ENCODE measurements at regions not wholly inside any gene's neighbourhood (a gene's known extent, or its start where the extent isn't known, plus 50 kb on each side); places are given as distances from the start of the nearest gene placed in this dataset.
"Not testable (repeated sequence)": the region's sequence is repeated elsewhere in the genome, so short reads cannot be mapped to it uniquely, and the experiment has no call there.

DNA sequence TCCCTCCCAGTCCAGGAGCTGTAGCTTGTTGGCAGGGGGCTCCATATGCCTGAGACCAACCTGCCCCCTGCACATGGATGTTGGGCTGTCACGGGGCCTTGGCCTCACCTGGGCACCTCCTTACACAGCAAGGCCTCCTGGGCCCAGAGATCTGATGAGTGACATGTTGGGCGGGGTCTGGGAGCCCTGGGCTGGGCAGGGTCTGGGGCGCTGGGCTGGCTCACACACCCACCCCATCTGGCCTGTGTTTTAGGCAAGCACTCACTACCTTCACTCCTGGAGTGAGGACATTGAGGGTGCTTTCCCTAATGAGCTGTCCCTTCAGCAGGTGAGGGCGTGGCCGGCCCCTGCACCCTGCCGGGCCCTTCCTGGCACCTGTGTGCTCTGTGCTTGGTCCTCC is 200.8 kb downstream of the LIPI start:
- H3K4me3 ChIP-seq (ENCODE audit: low read length); DNase-seq (ENCODE audit: low read depth, low spot score): not testable (repeated sequence)

DNA sequence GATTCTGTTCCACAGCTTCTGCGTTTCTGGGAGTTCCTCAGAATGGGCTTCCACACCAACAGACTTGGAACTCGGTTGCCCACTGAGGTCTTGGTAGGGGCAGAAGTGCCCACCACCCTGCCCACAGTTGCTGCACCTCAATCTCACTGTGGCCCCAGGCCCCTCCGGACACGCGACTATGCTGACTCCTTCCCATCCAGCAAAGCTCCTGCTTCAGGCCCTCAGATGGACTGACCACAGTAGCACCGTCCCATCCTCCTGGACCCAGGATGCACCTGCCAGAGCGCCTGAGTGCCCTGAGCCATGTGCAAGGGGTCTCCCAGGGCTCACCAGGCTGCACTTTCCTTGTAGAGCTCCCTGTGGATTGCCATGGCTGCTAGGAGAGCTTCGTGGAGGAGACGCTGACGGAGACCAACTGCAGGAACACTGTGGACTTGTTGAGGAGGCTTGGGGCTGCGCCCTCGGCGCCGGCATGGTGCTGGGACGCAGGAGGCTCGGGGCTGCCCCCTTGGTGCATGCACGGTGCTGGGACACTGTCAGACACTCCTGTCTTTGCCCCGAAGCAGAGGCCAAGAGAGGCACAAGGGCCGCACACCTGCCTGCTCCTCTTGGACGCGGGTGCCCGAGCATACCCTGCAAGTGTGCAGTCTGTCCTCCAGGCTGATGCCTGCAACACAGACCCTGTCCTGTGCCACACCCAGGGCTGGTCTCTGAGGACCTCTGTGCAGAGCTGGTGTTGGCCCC is 201.3 kb downstream of the LIPI start:
- not testable (repeated sequence) for H3K4me3 ChIP-seq (ENCODE audit: low read length); DNase-seq (ENCODE audit: low read depth, low spot score)

DNA sequence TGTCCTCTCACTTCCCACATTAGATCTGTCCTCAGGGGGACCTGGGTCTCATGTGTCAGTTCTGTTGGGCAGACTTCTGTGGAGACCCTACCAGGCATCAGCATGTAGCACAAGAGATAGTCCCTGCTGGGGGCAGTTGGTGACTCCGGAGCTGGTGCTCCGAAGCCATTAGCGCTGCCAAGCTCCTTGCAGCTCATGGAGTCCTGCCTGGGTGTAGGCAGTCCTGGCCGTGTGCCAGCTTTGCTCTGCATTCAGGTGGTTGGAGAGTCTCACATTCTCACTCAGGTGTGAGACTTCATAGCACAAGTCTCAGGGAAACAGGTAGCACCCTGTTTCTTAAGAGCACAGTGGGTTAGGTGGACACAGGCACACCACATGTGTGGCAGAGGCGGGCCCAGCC is 202.3 kb downstream of the LIPI start:
- not testable (repeated sequence) for H3K4me3 ChIP-seq (ENCODE audit: low read length); DNase-seq (ENCODE audit: low read depth, low spot score)

DNA sequence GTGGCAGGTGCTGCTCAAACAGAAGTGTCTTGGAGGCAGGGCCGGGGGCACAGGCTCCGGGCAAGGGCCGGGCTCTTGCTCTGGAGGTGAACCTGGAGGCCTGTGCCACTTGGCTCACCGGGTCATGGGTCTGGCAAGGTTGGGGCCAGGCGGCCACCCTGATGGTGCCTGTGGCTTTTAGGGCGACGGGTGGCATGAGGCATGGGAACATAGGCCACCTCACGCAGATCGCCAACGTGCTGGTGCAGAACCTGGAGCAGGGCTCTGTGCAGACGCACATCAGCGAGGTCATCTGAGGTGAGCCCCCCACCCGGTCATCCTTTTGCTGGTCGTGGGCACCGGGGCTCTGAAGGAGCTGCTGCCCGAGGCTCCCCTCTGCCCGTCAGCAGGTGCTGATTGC is 202.7 kb downstream of the LIPI start:
- not testable (repeated sequence) for DNase-seq (ENCODE audit: low read depth, low spot score); H3K4me3 ChIP-seq (ENCODE audit: low read length)

DNA sequence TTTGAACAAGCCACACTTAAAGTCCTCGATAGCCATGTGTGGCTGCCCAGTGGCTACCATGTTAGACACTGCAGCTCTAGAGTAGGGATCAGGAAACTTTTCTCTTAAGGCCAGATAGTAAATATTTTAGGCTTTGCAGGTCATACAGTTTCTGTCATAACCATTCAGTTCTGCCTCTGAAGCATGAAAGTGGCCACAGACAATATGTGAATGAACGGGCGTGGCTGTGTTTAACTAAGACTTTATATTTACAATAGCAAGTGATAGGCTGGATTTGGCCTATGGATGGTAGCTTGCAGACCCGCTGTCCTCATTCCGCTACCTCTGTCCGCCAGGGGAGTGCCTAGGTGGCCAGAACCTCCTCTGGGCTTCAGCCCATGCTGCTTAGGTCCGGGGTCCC is 204.6 kb downstream of the LIPI start:
- DNase-seq (ENCODE audit: low read depth, low spot score); H3K4me3 ChIP-seq (ENCODE audit: low read length): not testable (repeated sequence)

DNA sequence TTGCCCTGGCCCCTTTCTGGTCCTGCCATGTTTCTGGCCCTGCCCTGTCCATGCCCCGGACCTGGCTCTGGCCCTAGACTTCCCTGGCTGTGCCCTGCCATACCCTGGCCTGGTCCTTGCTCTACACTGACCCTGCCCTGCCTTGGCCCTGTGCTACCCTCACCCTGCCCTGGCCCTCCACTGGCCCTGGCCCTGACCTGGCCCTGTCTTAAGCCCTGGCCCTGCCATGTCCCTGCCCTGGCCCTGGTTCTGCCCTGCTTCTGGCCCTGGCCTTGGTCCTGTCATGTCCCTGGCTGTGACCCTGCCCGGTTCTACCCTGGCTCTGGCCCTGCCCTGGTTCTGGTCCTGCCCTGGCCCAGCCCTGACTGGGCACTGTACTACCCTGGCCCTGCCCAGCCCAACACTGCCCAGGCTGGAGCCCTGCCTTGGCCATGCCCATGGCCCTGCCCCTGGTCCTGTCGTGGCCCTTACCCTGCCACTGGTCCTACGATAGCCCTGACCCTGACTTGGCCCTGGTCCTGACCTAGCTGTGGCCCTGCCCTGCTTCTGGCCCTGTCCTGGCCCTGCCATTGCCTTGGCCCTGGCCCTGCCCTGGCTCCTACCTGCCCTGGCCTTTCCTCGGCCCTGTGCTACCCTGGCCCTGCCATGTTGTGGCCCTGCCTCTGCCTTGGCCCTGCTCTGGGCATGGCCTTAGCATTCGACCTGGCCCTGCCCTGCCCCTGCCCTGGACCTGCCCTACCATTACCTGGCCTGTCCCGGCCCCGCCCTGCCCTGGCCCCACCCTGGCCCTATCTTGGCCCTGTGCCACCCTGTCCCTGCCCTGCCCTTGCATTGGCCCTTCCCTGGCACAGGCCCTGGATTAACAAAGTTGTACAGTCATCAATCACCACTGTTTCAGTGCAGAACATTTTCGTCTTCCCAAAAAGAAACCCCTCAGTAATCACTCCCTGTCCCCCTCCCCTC is 223.5 kb downstream of the LIPI start:
- H3K4me3 ChIP-seq (ENCODE audit: low read length); DNase-seq (ENCODE audit: low read depth, low spot score): not testable (repeated sequence)

DNA sequence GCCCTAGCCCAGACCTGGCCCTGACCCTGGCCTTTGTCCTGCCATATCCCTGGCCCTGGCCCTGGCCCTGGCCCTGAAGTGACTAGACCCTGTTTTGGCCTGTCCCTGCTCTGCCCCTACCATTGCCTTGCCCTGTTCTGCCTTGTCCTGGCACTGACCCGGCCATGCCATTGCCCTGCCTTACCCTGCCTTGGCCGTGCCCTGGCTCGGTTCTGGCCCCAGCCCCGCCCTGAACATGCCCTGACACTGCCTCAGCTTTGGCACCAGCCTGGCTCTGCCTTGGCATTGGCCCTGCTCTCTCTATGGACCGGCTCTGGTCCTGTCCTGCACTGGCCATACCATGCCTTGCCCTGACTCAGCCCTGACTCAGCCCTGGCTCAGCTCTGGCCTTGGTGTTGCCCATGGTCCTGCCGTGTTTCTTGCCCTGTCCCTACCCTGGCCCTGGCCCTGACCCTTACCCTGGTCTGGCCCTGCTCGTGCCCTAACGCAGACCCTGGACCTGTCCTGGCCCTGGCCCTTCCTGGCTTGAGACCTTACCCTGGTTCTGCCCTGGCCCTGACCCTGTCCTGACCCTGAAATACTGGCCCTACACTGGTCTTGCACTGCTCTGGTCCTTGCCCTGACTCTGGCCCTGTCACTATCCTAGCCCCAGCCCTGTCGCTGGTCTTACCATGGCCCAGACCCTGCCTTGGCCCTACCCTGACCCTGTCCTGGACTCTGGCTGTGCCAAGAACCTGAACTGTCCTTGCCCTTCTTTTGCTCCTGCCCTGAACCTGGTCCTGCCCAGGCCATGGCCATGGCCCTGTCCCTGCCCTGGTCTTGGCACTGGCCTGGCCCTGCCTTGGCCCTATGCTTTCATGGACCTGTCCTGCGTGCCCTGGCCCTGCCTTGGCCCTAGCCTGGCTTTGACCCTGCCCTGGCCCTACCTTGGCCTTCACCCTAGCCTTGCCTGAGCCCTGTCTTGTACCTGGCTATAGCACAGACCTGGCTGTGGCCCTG is 224.6 kb downstream of the LIPI start:
- H3K4me3 ChIP-seq (ENCODE audit: low read length); DNase-seq (ENCODE audit: low read depth, low spot score): not testable (repeated sequence)

DNA sequence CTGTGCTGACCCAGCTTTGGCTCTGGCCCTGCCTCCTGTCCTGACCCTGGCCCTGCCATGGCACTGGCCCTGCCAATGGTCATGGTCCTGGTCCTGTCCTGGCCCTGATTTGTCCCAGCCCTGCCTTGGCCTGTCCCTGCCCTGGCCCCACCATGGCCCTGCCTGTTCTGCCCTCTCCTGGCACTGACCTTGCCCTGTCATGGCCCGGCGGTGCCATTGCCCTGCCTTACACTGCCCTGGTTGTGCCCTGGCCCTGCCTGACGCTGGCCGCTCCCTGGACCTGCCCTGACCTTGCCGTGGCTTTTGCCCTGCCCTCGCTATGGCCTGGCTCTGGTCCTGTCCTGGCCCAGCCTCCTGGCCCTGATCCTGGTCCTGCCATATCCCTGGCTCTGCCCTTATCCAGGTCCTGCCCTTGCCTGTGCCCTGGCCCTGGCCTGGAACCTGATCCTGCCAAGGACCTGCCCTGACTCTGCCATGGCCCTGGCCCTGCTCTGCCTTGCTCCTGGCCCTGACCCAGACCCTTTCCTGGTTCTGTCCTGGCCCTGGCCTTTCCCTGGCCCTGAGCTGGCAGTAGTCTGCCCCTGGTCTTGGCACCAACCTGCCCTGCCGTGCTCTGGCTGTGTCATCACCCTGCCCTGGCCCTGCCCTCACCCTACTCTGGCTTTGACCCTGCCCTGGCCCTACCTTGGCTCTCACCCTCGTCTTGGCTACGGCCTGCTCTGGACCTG is 225.5 kb downstream of the LIPI start:
- DNase-seq (ENCODE audit: low read depth, low spot score); H3K4me3 ChIP-seq (ENCODE audit: low read length): not testable (repeated sequence)

DNA sequence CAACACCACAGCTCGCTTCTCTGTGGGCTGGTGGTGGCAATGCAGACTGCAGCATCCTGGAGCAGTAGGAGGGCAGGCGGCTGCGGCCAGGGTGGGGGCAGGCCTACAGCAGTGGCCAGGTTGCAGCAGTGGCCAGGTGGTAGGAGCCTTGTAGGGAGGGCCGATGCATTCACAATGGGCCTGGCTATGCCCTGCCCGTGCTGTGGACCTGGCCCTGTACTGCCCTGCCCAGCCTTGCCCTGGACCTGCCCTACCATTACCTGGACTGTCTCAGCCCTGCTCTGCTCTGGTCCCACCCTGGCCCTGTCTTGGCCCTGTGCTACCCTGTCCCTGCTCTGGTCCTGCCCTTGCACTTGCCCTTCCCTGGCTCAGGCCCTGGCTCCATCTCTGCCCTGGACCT is 226.0 kb downstream of the LIPI start:
- not testable (repeated sequence) for DNase-seq (ENCODE audit: low read depth, low spot score); H3K4me3 ChIP-seq (ENCODE audit: low read length)

DNA sequence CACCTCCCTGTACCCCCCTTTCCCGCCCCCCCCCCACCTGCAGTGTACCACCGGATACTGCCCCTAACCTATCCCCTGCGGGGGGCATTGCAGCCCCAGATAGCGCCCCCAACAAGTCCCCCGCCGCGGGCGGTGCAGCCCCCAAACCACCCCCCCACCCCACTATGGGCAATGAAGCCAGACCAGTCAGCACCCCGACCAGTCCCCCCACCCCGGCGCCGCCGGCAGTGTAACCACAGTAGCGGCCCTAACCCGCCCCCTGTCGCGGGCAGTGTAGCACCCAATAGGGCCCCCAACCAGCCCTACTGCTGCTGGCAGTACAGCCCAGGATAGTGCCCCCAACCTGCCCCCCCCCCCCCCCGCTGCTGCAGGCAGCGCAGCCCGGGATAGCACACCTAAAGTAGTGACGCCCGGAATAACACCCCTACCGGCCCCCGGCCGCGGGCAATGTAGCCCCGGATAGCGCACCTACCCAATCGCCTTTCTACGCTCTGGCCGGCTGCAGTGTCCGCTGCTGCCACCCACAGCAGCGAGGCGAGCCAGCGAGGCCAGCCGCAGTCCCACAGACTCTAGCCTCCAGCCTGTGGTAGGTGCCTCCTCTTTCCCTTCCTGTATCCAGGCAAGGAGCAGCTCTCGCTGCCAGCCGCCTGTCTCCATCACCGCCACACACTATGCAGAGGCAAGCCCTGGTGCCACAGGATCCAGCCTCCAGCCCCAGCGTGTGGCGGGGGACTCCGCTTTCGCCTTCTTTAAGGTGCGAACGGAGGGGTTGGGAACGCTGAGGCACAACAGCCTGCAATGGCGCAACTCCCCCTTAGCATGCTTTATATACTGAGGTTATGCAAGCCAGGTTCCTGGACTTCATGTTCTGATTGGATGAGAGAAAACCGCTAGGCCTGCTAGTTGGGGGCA is 229.3 kb downstream of the LIPI start:
- DNase-seq (ENCODE audit: low read depth, low spot score); H3K4me3 ChIP-seq (ENCODE audit: low read length): not testable (repeated sequence)

DNA sequence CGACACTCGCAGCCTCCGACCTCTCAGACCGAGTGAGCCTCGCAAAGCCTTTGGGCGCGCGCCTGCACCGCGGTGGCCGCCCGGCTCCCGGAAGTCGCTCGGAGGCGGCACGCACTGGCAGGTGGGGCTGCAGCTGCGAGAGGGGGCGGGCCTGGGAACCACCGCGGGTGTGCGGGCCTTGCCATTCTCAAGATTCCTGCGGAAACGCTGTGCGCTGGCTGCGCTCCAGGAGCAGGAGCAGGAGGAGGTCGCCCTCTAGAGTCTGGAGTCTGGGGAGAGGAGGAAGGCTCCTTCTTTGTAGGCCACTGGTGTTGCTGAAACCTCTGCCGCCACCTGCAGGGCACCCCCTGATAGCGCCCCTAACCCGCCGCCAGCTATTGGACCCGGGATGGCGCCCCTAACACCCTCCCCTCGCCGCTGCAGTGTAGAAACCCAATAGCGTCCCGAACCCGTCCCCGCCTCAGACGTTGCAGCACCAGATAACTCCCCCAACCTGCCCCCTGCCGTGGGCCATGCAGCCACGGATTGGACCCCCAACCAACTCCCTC is 230.6 kb downstream of the LIPI start:
- H3K4me3 ChIP-seq (ENCODE audit: low read length) = peak overlapping the region; percentile 56
- DNase-seq (ENCODE audit: low read depth, low spot score) = peak; percentile 41

DNA sequence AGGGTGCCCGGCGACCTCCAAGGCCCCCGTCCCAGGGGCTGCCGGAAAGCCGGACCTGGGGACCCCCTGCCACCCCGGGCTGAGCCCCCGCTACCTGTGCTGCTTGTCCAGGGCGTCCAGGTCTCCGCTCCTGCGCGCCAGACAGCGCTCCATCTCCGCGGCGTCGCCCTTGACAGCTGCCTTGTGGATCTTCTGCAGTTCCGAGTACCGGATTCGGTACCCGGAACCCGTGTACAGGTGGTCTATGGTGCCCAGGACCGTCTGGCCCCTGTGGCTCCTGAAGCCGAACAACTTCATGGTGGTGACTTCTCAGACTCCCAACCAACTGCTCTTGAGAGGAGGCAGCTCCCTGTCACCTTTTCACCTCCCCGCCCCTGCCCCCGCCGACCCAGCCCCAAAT is 231.1 kb downstream of the LIPI start:
- peak overlapping the region; percentile 56 for H3K4me3 ChIP-seq (ENCODE audit: low read length)
- not testable (repeated sequence) for DNase-seq (ENCODE audit: low read depth, low spot score)

DNA sequence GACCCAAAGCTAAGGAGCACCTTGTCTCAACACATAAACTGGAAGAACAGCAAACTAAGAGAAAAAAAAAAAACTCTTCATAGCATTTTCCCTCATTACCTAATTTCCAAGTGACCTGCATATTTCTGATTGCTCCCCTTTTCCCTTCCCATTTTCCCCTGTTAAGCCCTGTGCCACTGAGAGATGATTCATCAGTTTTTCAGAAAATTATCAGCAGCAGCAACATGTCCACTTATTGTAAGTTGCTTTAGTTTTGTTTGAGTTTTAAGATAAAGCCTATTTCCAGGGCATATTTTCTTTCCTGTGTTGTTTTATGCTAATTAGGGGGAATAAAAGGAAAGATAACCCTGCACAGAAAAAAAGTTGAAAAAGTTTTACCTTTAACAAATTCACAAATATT is 236.2 kb downstream of the LIPI start:
- H3K4me3 ChIP-seq (ENCODE audit: low read length); DNase-seq (ENCODE audit: low read depth, low spot score): not testable (repeated sequence)

DNA sequence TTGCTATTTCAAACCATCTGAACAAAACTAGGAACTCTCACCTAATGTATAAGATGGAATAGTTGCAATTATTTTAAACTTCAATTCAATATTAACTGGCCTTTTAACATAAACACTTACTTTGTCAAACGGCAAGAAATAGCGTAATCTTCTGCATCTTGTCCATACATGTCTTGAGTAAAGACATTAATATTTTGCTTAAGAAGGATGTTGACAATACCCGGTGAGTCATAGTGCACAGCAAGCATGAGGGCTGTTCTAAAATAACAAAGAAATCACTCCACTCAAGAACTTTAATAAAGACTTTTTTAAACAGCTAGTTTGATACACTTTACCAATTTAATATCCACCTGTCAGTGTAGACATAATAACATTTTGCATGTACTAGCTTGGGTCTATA is 240.9 kb downstream of the LIPI start:
- H3K4me3 ChIP-seq (ENCODE audit: low read length); DNase-seq (ENCODE audit: low read depth, low spot score): not testable (repeated sequence)

DNA sequence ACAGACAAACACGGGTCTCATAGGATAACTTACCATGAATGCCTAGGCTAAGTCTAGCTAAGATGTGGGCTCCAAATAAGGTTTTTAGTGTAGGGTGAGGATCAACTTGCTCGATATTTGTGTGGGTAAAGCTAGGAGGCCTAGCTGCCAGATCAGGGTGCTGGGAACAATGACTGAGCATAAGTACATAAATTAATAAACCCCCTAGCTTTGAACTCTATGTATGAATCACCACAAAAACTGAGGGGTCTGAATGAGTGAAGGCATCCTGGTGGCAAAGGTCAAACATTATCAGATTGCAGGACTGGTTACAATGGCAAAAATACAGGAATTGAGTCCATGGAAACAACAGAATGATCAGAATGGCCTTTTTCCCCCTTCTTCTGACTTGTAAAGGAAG is 241.8 kb downstream of the LIPI start:
- DNase-seq (ENCODE audit: low read depth, low spot score) = not testable (repeated sequence)

DNA sequence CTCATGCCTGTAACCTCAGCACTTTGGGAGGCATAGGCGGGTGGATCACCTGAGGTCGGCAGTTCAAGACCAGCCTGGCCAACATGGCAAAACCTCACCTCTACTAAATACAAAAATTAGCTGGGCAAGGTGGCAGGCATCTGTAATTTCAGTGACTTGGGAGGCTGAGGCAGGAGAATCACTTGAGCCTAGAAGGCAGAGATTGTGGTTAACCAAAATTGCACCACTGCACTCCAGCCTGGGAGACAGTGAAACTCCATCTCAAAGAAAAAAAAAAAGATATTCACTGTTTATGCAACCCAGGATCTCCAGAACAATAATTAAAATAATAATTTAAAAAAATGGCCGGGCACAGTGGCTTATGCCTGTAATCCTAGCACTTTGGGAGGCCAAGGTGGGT is 247.5 kb downstream of the LIPI start:
- H3K4me3 ChIP-seq (ENCODE audit: low read length) = not testable (repeated sequence)
- peak; percentile 22 for DNase-seq (ENCODE audit: low read depth, low spot score)

More for the DNA sequence above, 241.8 kb downstream of the LIPI start:
- H3K4me3 ChIP-seq (ENCODE audit: low read length) = not testable (repeated sequence)

DNA sequence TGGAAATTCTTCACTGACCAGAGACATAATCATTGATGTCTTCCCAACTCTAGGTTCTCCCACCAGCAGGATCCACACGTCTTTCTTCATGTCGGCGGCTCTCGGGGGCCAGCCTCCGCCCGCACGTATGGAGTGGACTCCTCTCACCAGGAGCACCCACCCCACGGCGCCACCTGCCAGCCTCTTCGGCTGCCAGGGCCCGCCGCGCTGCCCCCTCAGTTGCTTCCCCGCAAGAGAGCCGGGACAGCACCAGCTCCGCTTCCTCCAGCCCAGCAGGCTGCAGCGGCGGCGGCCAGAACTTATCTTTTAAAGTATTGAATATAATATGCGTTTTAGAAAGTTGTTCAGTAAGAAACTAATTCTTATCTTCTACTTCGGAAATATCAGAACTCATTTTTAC is 273.5 kb downstream of the LIPI start:
- DNase-seq (ENCODE audit: low read depth, low spot score) = no peak
- H3K4me3 ChIP-seq (ENCODE audit: low read length) = no peak overlapping the region
